ENCODE measurements at regions not wholly inside any gene's neighbourhood (a gene's known extent, or its start where the extent isn't known, plus 50 kb on each side); places are given as distances from the start of the nearest gene placed in this dataset.

DNA sequence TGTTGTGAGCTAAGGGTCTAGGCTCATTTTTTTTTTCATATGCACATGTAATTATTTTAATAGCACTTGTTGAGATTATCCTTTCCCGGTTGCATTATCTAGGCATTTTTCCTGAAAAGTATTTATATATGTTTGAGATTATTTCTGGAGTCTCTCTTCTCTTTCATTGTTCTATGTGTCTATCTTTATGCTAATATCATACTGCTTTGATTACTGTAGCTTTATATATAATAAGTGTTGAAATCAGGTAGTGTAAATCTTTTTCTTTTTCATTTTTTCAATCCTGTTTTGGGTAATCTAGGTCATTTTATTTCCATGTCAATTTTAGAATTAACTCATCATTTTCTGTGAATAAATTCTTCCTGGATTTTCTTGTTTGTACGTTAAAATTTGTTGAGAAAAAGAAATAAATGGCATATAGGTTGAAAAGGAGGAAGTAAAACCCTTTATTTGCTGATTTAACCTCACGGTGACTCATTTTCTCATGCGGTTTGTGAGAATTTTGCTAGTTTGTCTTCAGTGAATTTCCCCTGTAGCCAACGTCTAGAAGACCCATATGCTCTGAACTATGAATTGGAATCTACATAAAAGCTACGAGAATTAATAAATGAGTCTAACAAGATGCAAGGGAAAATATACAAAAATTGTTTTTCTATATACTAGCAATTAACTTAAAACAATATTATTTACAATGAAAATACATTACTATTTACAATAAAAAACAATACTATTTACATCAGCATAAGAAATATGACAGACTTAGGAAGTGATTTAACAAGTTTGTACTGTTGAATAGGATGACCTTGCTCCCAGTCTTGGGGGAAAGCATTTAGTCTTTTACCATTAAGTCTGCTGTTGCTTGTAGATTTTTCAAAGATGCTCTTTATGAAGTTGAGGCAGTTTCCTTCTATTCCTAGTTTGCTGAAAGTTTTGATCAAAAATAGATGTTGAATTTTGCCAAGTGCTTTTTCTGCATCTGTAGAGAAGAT is 105.0 kb downstream of the SNAPC1 start:
- Histone ChIP-seq H3K27ac (no peak overlapping the region), H3K36me3 (no peaks in the 10 kb centered on the region), H3K9me3 (no peaks in the 10 kb centered on the region), H3K27me3 (no peaks in the 10 kb centered on the region), H3K4me1 (no peaks in the 10 kb centered on the region), H3K4me3 (no peak overlapping the region)
- TF ChIP-seq, protein P1, sequence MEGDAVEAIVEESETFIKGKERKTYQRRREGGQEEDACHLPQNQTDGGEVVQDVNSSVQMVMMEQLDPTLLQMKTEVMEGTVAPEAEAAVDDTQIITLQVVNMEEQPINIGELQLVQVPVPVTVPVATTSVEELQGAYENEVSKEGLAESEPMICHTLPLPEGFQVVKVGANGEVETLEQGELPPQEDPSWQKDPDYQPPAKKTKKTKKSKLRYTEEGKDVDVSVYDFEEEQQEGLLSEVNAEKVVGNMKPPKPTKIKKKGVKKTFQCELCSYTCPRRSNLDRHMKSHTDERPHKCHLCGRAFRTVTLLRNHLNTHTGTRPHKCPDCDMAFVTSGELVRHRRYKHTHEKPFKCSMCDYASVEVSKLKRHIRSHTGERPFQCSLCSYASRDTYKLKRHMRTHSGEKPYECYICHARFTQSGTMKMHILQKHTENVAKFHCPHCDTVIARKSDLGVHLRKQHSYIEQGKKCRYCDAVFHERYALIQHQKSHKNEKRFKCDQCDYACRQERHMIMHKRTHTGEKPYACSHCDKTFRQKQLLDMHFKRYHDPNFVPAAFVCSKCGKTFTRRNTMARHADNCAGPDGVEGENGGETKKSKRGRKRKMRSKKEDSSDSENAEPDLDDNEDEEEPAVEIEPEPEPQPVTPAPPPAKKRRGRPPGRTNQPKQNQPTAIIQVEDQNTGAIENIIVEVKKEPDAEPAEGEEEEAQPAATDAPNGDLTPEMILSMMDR (IDR thresholded peaks at IDR 0.05), result no peak
- intact Hi-C loops (cut with DNase I), result no loop called here
- ATAC-seq, result no peak
- no peak for DNase-seq

DNA sequence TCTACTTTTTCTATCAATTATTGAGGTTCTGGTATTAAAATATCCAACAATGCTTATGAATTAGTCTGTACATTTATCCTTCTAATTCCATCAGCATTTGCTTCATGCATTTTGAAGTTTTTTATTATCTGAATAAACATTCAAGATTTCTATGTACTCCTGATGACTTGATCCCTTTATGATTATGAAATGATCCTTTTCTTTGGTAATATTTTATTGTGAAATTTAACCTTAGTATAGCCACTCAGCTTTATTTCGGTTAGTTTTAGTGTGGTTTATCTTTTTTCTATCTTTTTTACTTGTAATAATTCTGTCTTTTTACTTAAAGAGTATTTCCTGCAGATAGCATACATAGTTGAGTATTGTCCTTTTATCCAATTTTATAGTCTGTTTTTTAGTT is 106.6 kb downstream of the SNAPC1 start:
- Histone ChIP-seq H3K4me1 (no peaks in the 10 kb centered on the region), H3K9me3 (no peaks in the 10 kb centered on the region), H3K27ac (no peak overlapping the region), H3K27me3 (no peaks in the 10 kb centered on the region), H3K4me3 (no peak overlapping the region), H3K36me3 (no peaks in the 10 kb centered on the region)
- no peak for ATAC-seq
- DNase-seq, result no peak
- TF ChIP-seq, protein P1 (IDR thresholded peaks at IDR 0.05), result no peak
- intact Hi-C loops (cut with DNase I), result no loop called here

DNA sequence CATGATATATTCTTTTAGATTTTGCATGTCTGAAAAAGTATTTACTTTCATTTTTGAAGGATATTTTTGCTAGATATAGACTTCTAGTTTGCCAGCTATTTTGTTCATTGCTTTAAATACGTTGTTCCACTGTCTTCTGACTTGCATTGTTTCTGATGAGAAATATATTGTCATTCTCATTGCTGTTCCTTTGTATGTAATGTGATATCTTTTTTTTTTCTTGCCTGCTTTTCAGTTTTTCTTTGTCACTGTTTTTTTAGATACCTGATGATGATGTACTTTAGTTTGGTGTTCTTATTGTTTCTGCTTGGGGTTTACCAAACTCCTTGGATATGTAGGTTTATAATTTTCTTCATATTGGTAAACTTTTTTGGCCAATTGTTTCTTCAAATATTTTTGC is 107.9 kb downstream of the SNAPC1 start:
- intact Hi-C loops (cut with DNase I), result no loop called here
- no peaks in the 10 kb centered on the region for H3K27me3 ChIP-seq
- ATAC-seq (no peak), DNase-seq (no peak)
- no peaks in the 10 kb centered on the region for H3K36me3 ChIP-seq
- H3K4me1 ChIP-seq, result no peaks in the 10 kb centered on the region
- no peaks in the 10 kb centered on the region for H3K9me3 ChIP-seq
- TF ChIP-seq, protein P1 (IDR thresholded peaks at IDR 0.05), result no peak
- H3K4me3 ChIP-seq, result no peak overlapping the region
- no peak overlapping the region for H3K27ac ChIP-seq

DNA sequence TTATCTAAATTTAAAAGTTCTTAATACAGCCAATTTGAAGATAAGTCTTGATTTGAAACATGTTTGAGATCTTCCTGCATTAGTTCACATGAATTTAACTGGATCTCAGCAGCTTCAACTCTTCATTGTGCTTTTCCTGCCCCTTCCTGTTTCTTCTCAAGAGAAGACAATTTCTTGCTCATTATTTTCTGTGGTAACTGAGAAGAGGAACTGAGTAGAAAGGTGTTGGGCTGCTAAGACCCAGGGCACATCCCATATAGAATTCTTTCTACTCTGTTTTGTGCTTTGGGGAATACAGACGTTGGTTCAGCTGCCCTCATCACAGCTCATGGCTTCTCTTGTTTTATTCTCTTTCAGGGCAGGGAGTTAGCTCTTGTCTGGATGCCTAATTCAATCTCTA is 110.2 kb downstream of the SNAPC1 start:
- H3K4me1 ChIP-seq, result no peaks in the 10 kb centered on the region
- H3K9me3 ChIP-seq, result no peaks in the 10 kb centered on the region
- DNase-seq (no peak), ATAC-seq (no peak)
- intact Hi-C loops (cut with DNase I), result no loop called here
- peaks cover 5% of the 10 kb centered on the region for H3K27me3 ChIP-seq
- H3K27ac ChIP-seq, result no peak overlapping the region
- TF ChIP-seq, protein P1 (IDR thresholded peaks at IDR 0.05), result no peak
- H3K36me3 ChIP-seq, result no peaks in the 10 kb centered on the region
- no peak overlapping the region for H3K4me3 ChIP-seq

DNA sequence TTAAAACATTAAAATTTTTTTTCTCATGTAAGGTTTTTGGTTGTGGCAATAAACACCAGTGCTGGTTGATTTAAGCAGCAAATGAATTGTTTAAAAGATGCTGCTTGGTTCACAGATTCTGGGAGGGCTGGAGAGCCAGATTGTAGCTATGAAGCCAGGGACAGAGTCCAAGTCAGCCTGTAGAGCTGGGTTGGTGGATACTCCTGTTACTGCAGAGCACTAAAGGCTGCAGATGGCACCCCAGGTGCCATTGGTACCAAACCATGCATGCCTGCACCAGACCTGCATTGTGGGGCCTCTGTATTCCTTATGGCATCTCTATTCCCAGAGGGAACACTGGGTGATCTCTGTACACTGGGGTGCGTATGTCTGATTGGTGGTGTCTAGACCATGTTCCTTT is 113.3 kb downstream of the SNAPC1 start:
- intact Hi-C loops (cut with DNase I), result no loop called here
- Histone ChIP-seq H3K36me3 (no peaks in the 10 kb centered on the region), H3K27me3 (peaks cover 5% of the 10 kb centered on the region), H3K4me1 (no peaks in the 10 kb centered on the region), H3K9me3 (no peaks in the 10 kb centered on the region), H3K27ac (no peak overlapping the region), H3K4me3 (no peak overlapping the region)
- ATAC-seq, result no peak
- DNase-seq, result no peak
- TF ChIP-seq, protein P1 (IDR thresholded peaks at IDR 0.05), result no peak

Measured in upper lobe of right lung (tissue), 1 donor.